Coronary artery (tissue), 2 donors: ENCODE measurements at regions not wholly inside any gene's neighbourhood (a gene's known extent, or its start where the extent isn't known, plus 50 kb on each side); places are given as distances from the start of the nearest gene placed in this dataset.

Source experiments
- DNase-seq: peaks from one replicate; pipeline ENCODE4 v3.0.0-alpha.2; 2017; ENCODE audit warnings: low spot score
- H3K27ac ChIP-seq, 2 donors: fragments of 200-600 bp; sonication (generic); one replicate each; pipeline ENCODE4 v1.5.1; 2016 to 2019
- H3K4me3 ChIP-seq: fragments of 200-600 bp; sonication (generic); 2 replicates; pipeline ENCODE4 v1.5.1; 2016; ENCODE audit warnings: mild to moderate bottlenecking, moderate library complexity
- CTCF ChIP-seq: fragments of 200-600 bp; sonication (generic); IDR thresholded peaks from one replicate; pipeline ENCODE4 v1.5.1; 2019; ENCODE audit warnings: antibody characterized with exemption

GRCh38 chr4:127155555-127155954 is 477.2 kb upstream of the INTU start:
- no peak for DNase-seq
- no peak for TF ChIP-seq CTCF
- no peak overlapping the region for H3K4me3 ChIP-seq
- H3K27ac ChIP-seq: no peak overlapping the region

GRCh38 chr4:127162741-127163140 is 470.0 kb upstream of the INTU start:
- Histone ChIP-seq H3K4me3 (no peak overlapping the region), H3K27ac (no peak overlapping the region)
- DNase-seq: no peak
- no peak for TF ChIP-seq CTCF

- no peak for DNase-seq
- no peak for TF ChIP-seq CTCF
- Histone ChIP-seq H3K27ac (no peak overlapping the region), H3K4me3 (no peak overlapping the region)
Observed at GRCh38 chr4:127165971-127166370, 466.8 kb upstream of the INTU start.

GRCh38 chr4:127174201-127174600 is 458.6 kb upstream of the INTU start:
- DNase-seq: no peak
- TF ChIP-seq CTCF: no peak

GRCh38 chr4:127174616-127175015 is 458.1 kb upstream of the INTU start:
- DNase-seq: no peak
- TF ChIP-seq CTCF: no peak
- Histone ChIP-seq H3K27ac (no peak overlapping the region), H3K4me3 (no peak overlapping the region)

More at GRCh38 chr4:127174201-127174600, 458.6 kb upstream of the INTU start:
- Histone ChIP-seq H3K4me3 (no peak overlapping the region), H3K27ac (no peak overlapping the region)

GRCh38 chr4:127179256-127180087 is 453.3 kb upstream of the INTU start:
- no peak for TF ChIP-seq CTCF
- Histone ChIP-seq H3K4me3 (no peak overlapping the region), H3K27ac (no peak overlapping the region)
- no peak for DNase-seq

GRCh38 chr4:127181001-127181400 is 451.8 kb upstream of the INTU start:
- TF ChIP-seq CTCF: no peak
- Histone ChIP-seq H3K4me3 (no peak overlapping the region), H3K27ac (no peak overlapping the region)
- no peak for DNase-seq
